HG02571 (cell line): ENCODE measurements at regions not wholly inside any gene's neighbourhood (a gene's known extent, or its start where the extent isn't known, plus 50 kb on each side); places are given as distances from the start of the nearest gene placed in this dataset.

Source experiments
- ATAC-seq: cut with Tn5 transposase; IDR thresholded peaks from one replicate; pipeline ENCODE4 v1.9.1; 2021; ENCODE audit warnings: mild to moderate bottlenecking, moderate library complexity; ENCODE audit not compliant: unreplicated experiment

DNA sequence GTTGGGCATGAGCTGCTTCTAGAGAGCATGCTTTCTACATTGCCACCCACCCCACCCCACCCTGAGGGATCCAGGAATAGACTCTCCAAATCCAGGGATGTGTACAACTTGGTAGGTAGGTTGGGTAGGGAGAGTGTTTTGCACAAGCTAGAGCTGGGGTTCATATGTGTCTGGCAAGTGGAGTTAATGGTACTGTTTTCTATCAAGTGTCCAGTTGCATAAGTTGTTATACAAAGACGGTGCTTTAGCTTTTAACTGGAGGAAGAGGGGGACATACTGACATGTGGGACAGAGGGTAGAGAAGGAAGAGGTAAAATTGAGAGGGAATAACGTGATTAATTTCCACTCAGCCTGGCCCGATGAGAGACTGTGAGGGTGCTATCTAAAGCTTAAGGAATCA lies 51.0 kb upstream of the TNC start:
- no peak for ATAC-seq

DNA sequence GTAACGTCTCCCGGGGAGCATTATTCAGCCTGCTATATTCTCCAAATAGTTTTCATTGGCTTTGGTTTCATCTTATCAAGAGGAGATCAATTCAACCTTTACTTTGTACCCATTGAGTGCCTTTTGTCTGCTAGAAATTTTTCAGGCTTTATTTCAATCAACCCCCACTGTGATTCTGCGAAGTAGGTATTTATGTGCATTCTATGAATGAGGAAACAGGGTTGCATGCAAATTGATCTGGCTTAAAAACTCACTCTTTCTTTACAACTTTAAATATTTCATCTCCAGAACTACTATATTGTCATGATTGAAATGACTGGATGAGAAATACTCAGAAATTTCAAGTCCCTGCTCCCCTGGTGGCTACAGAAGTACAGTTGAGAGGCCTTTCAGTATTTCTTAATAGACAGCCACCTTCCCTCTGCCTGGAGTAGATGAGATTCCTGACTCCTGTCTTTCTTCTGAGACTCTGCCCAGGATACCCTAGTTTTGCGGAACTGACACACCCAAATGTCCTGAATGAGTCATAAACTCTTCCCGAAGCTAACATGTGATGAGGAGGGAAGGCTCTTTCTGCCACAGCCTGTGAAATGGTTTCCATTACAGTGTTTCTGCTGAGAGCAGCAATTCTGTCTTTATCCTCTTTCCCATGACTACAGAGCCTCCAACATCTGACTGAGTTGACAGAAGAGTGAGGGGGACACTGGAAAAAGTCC lies 52.6 kb upstream of the TNC start:
- no peak for ATAC-seq

DNA sequence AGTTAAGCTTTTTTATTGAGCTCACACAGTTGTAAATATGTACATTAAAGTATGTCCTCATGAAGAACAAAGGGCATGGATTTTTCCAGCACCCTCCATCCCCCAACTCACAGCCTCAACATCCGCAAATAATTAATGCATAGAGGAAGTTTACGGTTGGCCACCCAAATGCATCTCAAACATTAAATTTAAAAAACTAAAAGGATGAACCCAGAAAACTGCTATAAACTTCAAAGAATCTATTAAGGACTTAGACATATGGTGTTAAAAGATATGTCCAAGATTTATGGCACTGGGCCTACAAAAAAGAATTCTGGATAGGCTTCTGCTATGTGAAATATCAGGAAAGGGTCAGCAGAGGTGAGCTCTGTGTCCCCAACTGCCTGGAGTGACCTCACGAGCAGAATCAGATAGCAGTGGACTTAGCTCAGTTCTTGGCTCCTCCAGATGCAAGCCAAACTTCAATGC lies 54.0 kb upstream of the TNC start:
- no peak for ATAC-seq

DNA sequence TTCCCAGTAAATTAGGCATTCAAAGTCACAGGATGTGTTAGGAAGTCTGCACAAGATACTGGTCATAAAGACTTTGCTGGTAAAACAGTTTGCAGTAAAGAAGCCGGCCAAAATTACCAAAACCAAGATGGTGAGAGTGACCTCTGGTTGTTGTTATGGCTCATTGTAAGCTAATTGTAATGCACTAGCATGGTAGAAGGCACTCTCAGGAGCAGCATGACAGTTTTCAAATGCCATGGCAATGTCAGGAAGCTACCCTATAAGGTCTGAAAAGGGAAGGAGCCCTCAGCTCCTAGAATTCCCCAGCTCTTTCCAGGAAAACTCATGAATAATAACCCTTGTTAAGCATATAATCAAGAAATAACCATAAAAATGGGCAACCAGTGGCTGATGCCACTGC lies 64.3 kb upstream of the TNC start:
- ATAC-seq = no peak

DNA sequence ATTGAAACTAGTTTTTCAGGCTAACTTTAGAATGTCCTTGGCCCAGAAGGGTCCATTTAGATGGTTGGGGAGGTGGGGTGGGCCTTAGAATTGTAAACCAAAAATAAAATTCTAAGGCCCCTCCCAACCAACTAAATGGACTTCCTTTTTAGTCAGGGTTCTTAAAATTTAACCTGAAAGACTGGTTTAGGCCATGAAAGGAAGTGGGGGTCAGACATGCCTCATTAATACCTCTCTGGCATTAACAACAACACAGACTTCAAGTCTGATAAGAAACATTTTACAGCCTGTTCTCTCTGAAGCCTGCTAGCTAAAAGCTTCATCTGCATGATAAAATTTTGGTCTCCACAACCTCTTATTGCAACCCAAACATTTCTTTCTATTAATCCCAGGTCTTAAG lies 65.5 kb upstream of the TNC start:
- ATAC-seq = no peak

DNA sequence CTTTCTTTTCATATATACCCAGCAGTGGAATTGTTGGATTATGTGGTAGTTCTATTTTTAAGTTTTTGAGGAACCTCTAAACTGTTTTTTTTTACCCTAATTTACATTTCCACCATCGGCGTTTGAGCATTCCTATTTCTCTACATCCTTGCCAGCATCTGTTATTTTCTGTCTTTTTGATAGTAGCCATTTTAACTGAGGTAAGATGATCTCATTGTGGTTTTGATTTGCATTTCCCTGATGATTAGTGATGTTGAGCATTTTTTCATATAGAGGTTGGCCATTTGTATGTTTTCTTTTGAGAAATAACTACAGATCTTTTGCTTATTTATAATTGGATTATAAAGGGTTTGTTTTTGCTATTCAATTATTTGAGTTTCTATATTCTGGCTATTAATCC lies 71.7 kb upstream of the TNC start:
- no peak for ATAC-seq

DNA sequence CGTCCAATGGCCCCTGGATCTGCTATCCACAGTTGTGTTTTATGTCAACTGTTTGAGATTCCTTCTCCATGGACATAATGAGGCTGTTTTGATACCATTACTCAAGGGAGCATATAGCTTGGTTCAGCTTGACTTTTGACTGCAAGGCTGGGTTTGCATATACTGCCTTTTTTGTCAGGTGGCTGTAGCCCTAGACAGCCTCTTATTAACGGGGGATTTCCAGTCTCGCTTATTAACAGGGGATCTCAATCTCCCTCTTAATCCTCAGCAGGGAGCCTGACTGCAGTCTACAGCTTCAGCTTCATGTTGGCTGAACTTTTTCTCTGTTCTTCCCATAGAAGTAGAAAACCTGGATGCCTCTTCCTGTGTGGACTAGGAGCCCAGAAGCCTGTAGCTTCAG lies 73.7 kb upstream of the TNC start:
- no peak for ATAC-seq

DNA sequence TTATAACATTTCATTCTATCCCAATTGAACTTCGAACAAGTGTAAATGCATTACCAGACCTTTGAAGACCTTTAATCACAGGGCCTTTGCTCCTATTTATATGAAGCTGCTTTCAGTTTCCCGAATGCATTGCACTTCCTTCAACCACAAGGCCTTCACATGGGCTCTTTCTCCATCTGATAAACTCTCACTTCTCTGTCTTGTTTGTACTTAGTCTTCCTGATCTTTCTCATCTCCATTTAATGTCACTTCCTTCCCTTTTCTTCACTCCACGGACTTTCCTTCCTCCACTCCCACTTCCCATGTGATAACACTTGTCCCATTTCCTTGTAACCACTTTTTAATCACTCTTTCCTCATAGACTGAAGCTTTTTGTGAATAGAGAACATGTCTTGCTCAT lies 74.3 kb upstream of the TNC start:
- ATAC-seq = no peak

DNA sequence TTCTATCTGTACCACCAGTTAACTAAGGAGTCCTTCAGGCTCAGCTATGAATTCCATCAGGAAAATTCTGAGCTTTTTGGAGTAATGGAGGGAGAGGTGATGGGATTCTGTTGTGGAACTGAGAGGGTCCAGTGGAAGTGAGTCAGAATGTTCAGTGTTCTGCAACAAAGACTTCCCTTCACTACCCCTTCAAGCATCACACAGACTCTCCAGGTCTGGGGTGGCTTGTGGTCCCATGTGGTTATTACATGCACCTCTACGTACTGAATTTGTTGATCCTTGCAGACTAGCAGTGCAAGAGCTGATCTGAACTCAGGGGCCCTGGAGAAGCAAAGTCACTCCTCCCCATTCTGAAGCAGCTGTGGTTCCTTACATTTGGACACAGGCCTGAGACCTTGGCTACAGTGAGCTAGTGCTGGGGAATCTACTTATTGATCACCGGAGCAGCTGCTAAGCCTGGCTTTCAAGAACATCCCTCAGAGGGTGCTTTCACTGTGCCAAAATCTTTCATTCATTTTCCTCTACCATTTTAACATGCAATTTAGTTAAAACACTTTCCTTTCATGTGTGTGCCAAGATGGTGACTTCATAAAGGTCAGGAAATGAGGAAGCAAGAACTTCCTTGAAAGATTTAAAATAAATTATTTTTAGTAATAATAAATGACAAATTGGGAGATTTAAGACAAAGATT lies 75.0 kb upstream of the TNC start:
- no peak for ATAC-seq

DNA sequence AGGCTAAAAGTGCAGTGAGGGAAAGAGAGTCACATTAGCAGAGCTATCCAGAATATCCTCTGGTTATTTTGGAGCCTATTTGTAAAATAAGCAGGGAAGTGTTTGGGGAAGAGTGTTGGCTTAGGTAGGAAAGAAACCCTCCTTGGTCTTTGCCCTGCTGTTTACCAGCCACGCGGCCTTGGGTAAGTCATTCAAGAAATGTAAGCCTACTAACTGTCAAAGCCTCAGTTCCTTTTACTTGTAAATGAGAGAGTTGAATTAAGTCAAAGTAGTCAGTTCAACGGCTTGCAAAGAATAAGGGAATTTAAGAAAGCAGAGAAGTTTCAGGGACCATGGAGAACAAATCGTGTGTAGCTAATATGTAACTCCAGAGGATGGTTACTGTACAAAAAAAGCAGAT lies 75.8 kb upstream of the TNC start:
- no peak for ATAC-seq

DNA sequence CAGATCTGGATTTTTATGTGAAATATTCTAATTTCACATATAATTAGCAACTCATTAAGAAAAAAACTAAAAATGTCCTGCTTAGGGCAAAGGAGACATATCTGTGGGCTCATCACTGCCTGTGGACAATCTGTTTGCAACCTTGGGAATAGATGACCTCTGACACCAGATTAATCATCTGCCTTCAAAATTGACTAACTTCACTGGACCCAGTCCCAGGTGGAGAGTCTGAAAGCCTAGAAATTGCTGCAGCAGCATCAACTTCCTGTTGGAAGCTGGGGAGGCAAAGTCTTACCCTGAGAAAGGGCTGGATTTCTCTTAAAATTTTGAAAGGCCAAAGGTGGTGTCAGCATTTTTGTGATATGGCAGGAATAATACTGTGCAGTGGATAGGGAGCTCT lies 76.3 kb upstream of the TNC start:
- ATAC-seq = no peak

DNA sequence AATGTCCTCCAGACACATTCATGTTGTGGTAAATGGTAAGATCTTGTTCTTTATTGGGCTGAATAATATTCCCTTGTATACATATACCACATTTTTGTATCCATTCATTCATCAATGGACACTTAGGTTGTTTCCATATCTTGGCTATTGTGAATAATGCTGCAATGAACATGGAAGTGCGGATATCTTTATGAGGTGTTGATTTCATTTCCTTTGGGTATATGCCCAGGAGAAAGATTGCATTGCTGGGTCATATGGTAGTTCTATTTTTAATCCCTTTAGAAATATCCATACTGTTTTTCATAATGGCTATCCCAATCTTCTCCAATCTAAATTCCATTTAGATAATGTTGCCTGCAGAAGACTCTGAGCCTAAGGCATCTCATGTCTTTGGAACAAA lies 78.0 kb upstream of the TNC start:
- no peak for ATAC-seq

DNA sequence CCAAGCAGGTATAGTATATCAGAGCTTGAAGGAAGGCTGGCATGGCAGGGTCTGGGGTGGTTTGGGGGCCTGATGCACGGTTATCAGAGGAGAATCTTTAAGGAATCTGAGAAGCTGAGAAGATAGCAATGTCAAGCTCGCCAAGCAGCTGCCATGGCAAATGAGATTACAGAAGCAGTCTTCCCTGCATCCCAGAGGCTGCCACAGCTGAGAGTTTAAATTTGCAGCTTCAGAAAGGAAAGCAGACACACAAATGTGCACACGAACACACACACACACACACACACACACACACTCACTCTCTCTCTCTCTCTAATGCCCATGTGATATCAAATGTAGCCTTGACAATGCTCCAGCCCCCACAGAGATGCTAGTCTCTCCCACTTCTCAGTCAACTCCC lies 79.0 kb upstream of the TNC start:
- ATAC-seq = no peak

DNA sequence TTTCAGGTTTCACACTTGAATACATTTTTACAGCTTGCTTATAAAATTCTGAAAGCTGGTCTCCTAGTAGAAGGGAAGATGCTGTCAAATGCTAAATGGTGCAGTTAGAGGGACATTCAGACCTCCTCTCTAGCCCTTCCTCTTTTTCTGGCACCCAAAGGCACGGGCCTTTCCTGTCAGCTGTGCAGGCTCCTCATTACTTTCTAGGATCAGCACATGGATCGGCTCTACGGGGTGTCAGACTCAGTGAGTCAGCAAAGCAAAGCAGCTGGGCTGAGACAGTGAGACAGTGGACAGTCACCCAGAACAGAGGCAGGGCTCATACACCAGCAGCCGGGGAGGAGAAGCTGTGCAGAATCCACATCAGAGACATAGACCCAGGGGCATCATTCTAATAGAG lies 80.0 kb upstream of the TNC start:
- ATAC-seq = no peak

DNA sequence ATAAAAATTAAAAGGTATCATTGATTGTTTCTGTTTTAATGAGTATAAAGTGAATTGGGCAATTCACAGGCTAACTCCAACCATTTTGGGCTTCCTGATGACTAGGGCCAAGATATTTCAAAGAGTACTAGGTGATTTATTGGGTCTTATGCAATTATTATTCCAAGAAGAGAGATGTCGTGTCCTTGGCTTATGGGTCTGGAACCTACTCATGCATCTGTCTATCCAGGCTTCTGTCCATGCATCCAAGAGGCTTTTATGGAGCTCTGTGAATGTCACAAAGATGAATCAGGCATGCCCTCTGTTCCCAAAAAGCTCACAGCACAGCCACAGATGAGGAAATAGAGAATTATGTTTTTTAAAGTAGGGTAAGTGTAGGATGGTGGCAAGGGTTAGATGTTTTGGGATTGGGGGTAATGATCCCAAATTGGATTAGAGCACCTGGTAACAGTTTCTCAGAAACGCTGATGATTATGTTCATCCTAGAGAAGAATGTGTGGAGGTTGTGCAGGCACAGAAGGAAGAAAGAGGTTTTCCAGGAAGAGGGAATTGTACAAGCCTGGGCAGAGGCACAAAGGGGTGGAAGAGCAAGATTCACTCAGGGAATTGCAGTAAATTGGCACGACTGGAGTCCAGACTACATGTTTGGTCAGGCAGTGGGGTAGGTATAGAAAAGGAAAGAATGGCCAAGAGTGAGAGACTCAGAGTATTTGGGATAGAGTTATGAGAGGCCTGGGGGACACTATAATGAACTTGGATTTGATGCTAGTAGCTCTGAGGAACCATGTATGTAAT lies 83.0 kb upstream of the TNC start:
- ATAC-seq = no peak

DNA sequence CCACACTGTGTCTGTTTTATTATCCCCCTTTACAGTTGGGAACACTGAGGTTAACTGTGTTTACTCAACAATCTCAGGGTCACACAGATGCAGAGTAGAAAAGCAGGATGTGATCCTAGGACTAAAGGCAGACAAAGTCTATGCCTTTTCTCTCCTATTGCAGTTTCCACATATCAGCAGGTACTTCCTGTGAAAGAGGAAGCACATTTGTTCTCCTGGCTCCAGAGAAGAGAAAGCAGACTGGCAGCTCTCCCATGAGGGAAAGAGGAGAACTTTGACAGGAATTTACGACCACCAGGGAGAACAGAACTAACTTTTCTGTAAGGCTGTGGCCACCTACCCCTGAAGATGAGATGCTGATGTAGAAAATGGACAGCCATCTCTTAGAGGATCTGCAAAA lies 84.2 kb upstream of the TNC start:
- ATAC-seq = no peak

DNA sequence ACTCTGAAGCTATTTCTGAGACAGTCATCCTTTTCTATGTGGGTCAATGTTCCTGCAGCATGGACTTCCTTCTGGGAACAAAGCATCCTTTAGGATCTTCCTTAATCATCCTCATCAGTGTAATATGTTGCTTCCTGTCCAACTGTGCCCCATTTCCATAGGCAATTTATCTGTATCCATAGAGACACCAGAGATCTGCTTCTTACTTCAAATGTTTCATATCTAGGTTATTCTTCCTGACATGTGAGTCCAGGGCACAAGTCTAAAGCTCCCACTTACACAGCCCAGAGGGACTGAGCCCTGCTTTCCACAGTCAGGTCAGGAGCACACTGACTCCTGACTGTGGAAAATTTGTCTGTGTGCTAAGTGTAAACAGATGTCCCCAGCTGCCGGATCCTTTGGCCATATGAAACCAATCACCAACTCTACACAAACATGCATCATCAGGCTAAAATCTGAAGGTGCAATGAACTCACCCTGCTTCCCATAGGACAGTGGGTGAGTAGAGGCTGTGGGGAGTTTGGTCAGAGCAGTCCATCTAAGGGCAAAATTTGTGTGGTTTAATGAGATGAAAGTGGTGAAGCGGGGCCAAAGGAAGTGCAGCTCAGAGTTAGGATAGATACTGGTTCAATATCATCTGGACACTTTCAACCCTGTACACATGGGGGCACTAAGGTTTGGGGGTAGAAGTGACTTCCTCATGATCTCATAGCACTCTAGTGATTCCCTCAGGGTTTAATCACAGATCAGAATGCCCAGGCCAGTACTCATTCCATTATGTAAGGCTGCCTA lies 85.2 kb upstream of the TNC start:
- ATAC-seq = no peak

DNA sequence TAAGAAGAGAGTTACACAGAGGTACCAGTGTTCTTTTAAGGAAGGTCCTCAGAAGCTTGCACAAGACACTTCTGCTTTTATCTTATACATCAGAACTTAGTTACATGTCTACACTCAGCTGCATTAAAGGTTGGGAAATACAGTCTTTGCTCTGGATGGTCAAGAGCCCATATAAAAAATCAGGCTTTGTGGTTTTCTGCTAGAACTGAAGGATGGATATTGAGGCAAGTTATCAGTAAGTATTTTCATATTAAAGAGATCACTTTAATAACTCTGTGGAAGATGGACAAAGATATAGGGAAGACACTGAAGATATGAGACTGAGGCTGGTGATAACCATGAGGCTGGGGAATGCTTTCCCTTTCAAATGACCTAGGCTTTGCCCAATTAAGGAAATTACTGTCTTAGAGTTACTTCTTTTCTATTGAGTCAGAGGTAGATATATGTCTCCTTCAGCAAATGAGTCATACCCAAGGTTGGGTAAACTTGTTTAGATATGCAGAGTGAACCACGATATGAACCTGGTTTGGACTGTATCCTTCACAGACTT lies 87.0 kb upstream of the TNC start:
- ATAC-seq = peak; percentile 48

DNA sequence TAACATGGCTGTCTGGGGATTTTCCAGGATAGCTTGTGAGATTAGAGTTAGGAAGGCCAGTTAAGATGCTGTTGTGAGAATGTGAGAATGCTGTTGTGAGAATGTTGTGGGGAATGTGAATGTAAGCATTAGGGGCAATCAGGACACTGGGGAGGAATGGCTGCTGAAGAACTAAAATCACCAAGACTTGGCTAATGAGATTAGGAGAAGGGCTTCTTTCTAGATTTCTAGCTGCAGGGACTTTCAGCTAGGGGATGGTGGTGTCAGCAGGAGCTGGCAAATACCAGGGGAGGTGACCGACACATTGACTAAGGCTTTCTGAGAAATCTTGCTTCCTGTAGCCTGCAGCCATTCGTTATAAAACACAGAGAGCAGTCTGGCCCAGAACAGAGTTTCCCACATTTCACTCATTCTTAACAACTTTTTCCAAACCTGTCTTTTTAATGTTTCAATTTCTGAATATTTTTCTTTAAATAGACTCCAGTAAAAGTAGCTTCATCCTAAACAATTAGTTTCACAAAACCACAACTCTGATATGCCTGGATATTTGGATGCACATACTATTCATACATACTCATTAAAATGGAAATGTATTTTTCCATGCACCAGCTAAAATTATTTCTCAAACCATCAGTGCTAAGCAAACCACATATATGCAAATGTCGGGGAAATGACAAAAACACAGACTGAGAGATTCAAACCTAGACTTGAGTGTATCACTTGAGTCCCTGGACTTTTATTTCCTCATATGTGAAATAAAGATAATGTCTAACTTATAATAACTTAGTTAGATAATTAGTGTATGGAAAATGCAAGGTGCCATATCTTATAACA lies 89.3 kb upstream of the TNC start:
- ATAC-seq = peak; percentile 46

DNA sequence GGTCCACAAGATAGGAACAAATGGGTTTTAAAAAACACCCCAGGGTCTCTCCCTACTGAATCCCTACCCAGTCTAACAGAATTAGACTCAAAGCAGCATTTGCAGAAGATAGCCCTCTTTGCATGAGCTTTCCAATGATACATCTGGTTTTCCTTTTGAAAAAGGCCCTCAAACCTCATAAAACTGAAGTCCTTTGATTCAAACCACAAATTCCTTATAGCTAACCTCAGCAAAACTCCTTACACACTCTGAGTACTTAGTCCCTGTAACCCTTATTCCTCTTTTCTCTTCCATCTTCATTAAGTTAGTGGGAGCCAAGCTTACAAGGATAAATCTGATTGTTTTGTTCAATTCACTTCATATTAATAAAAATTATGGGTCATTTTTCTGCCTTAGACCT lies 90.5 kb upstream of the TNC start:
- ATAC-seq = no peak
